Muscle of back (tissue), 3 donors: ENCODE measurements at regions not wholly inside any gene's neighbourhood (a gene's known extent, or its start where the extent isn't known, plus 50 kb on each side); places are given as distances from the start of the nearest gene placed in this dataset.
A peak's percentile ranks its signal among the peaks of the same experiment; 100 is the strongest.

Experiments
- DNase-seq, 3 donors: peaks; one replicate each; pipeline versions ENCODE4 v3.0.0 to v3.0.0-alpha.2; 2013

DNA sequence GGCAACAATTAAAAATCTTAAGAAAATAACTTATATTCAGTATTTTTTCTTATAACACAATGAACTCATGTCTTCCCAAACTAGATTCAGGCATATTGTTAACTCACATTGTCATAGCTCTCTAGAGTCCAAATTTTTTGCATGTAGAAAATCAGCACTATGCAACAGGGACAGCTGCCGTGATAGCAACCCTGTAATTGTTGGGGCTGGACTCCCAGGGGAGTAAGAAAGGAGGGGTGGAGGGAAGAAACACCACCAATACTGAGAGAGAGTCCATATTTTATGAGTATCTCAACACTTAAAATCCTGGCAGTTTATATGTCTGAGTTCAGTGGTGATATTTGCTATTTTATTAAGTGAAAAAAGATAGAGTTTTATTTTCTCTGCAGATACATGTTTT lies 89.6 kb upstream of the HS3ST5 start:
- peak in 1 of 3 donors; percentile 21 for DNase-seq

DNA sequence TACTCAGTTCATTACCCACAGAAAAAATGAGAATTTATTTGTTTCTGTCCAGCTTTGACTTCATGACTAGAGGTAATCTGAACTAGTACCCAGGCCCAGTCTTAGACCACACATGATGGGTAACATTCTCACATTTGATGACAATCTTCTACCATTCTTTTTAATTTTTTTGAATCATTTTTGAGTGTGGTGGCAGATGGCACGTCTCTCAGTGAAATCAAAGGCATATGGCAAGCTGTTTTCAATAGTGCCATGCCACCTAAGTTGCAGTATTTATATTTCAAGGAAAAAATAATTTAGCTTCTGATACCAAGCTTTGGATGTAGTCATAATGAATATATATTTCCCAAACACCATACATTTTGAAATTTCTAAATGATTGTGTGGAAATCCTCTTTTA lies 88.8 kb upstream of the HS3ST5 start:
- no peak for DNase-seq

DNA sequence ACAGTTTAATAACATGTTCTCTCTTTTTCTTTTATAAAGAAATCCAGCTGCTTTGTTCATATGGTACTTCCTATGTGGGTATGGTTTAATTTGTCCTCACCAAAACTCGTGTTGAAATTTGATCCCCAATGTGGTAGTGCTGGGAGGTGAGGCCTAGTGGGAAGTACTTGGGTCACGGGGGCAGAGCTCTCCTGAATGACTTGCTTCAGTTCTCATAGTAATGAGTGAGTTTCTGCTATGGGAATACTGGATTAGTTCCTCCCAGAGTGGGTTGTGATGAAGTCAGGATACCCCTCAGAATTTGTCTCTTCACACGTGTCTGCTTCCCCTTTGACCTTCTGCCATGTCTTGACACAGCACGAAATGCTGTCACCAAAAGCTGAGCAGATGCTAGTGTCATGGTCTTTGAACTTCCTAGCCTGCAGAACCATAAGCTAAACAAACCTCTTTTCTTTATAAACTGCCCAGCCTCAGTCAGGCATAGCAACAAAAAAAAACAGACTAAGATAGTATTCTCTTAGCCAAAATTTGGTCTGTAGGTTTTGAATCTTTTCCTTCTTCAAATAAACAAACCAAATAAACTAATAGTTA lies 87.8 kb upstream of the HS3ST5 start:
- no peak for DNase-seq

DNA sequence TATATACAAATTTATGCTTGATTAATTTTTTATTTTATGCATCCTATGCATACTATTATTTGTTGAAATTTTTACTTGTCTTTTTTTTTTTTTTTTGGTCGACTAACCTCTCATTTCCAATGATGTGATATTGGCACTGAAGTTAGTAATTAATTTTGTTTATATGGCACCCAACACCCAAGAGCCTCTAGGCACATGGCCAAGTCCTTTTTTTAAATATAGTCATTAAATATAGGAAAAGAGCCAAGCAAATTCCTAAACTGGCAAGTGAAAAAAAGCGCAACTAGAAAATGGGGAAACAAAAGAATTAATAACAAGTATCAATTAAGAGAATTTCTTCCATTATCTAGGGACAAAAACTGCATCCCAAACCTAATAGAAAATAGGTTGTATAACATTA lies 85.5 kb upstream of the HS3ST5 start:
- no peak for DNase-seq

DNA sequence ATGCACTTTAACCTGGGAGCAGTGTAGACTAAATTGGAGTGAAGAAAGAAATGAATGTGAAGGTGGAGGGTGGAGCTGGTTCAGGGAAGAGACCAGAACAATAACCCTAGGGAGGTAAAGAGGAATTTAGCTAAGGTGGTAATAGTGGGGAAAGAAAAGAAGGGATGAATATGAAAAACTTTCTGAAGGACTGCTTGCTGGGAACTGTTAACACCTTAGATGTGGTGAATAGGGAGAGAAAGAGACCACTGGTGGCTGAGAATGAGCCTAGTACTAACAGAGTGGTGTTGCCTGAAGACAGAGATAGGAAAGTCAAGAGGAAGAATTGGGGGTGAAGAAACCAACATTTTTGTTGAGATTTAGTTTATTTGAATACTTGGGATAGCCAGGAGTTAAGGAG lies 78.4 kb upstream of the HS3ST5 start:
- no peak for DNase-seq

DNA sequence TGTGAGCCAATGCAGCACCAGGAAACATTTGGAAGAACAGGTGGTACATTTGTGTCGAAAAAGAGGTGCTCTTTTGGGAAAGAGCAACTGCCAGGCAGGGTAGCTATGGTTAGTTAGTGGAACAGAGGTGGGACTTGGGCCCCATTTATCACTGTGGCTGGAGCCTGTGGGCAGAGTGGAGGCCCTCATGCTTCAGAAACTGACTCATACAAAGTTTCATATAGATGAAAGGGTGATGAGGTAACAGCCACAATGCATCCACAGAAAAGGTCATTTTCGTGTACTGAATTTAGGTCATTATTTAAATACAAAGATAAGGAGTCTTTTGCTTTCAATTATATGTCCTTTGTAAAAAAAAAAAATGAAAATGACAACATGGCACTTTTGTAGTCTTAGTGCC lies 76.4 kb upstream of the HS3ST5 start:
- no peak for DNase-seq

DNA sequence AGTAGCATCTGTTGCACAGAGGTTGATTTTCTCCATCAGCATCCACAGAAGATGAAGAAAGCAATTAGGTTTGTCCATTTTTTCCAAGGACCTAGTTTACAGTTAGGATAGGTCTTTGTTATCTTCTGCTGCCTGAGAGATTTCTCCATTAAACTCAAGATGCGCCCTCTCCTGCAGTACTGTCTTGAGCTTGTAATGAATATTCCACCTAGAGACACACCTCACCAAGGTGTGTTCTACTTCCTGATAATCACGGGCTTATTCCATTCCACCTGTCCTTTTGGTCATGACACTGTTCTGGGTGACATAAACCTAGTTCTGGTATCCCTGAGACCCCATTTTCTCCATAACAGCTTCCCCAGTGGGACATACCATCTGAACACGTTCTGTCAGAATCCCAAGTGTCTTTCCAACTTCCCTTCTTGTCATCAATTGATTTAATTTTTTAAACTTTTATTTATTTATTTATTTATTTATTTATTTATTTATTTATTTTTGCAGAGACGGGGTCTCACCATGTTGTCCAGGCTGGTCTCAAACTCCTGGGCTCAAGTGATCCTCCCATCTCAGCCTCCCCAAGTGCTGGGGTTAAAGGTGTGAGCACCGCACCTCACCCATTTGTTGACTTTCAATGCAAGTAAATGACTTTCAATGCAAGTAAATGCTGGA lies 75.6 kb upstream of the HS3ST5 start:
- no peak for DNase-seq

DNA sequence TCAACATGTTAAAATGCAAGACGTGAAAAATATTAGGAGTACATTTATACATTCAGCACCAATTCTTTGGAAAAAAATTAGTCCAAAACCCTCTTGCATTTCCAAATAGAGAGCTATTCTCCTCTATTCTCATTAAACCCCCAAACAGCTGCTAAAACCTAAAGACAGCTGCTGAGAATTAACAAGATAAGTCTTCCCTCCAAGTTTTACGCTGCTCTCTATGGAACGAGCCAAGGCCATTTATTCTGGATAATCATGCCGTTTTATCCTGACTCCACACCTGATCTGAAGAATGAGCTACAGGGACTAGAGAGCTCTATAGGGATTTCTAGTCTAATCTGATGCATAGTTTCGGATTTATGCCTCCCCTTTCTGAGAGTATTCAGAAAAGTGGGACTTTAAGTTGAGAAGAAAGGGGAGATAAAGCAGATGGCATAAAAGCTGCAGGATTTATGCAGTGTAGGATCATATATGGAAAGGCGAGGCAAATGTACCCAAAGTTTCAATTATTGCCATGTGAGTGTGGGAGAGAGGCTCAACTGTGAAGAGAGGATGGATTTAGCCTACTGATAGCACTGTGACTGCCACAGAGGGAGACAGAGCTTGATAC lies 64.7 kb upstream of the HS3ST5 start:
- peak in 2 of 3 donors; percentile 9 to 34 for DNase-seq

DNA sequence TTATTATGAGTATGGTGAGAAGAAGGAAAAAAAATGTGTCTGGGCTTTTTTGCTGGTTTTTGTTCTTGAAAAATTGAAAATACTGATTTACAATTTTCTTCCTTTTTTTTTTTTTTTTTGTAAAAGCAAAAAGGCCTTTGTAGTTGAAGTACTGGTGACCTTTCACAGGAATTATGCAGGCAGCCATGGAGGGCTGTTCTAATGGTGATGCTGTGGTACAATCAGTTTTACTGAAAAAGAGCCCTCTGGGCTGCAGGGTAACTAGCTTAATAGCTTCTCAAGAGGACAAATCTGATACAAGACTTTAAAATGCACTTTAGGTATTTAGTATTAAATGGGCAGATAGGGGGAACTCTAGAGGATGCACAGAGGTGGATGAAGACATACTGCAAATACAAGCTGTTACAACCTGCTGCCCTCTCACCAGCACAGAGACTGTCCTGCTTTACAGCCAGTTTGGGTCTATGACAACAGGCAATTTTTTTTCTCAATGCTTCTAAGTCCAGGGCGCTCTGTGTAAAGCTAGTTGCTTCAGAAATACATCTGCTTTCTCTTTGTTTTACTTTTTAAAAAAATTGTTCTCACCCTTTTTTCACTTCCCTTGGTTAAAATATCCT lies 61.6 kb upstream of the HS3ST5 start:
- no peak for DNase-seq

DNA sequence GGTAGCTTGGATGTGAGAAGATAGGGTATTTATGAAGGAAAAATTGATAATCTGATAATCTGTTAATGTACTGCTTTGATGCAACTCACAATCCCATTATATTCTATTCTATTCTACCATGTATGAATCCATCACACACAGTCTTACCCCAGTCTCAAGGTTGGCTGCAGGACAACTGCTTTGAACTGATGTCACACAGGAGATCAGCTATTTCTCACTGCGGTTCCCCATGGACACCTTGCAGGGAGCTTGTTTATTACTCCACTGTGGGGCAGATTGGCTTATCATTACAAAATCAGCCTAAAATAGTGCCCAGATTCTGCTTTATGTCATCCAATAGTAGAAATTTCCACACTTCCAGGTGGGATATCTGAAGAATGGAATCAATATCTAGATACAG lies 61.0 kb upstream of the HS3ST5 start:
- no peak for DNase-seq

DNA sequence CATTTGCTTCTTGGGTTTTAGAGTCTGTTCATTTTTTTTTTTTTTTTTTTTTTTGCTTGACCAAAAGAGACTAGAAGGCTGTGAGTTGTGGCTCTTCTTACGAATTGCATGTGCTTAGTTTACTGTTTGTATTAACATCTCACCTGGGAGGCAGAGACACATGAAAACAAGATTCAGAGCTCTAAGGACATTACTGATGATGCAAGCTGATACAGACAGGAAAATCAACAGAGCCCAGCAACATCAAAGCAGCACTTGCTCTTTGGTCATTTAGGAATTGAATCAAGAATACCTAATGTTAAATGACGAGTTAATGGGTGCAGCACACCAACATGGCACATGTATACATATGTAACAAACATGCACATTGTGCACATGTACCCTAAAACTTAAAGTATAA lies 55.7 kb upstream of the HS3ST5 start:
- no peak for DNase-seq
